H1 (cell line): ENCODE measurements at regions not wholly inside any gene's neighbourhood (a gene's known extent, or its start where the extent isn't known, plus 50 kb on each side); places are given as distances from the start of the nearest gene placed in this dataset.

Experiments
- CTCF ChIA-PET: fragments of 300-600 bp; sonication (Branson Sonifier 250); formaldehyde crosslinking; loops from one replicate; lab custom pipeline; 2021; ENCODE audit not compliant: partially characterized antibody; lab: Charles Lee
- POLR2A ChIA-PET: fragments of 300-600 bp; sonication (Branson Sonifier 250); formaldehyde crosslinking; loops from one replicate; lab custom pipeline; 2021; ENCODE audit warnings: inconsistent platforms; ENCODE audit not compliant: partially characterized antibody; lab: Charles Lee
- DNase-seq, 2 experiments: peaks; one replicate each; pipeline versions ENCODE4 v3.0.0 to v3.0.0-alpha.2; 2010 to 2022; ENCODE audit warnings: low spot score in 2 of 2, low read depth in 1 of 2, mixed read lengths in 1 of 2
- FAIRE-seq: peaks from 2 replicates; lab custom pipeline; 2011; peaks lifted over from hg19 to GRCh38; lab: Jason Lieb, UNC
- H2AFZ ChIP-seq: 2 replicates; pipeline ENCODE4 v1.8.1; 2012; ENCODE audit warnings: low read length, inconsistent platforms
- H2AK5ac ChIP-seq: 2 replicates; pipeline ENCODE4 v1.6.1; 2013; ENCODE audit warnings: low read depth, low read length
- H2BK120ac ChIP-seq: replicated peaks from 2 replicates; pipeline ENCODE3; 2013; ENCODE audit warnings: low read depth, low read length, inconsistent platforms
- H2BK12ac ChIP-seq: 2 replicates; pipeline ENCODE4 v1.6.1; 2013; ENCODE audit warnings: low read depth, low read length
- H2BK15ac ChIP-seq: 2 replicates; pipeline ENCODE4 v1.6.1; 2013; ENCODE audit warnings: low read length
- H2BK20ac ChIP-seq: 2 replicates; pipeline ENCODE4 v1.6.1; 2013; ENCODE audit warnings: low read length
- H2BK5ac ChIP-seq: 2 replicates; pipeline ENCODE4 v1.6.1; 2013; ENCODE audit warnings: low read depth, low read length
- H3K14ac ChIP-seq: 2 replicates; pipeline ENCODE4 v1.6.1; 2013; ENCODE audit warnings: inconsistent platforms; ENCODE audit not compliant: insufficient read length
- H3K18ac ChIP-seq: 2 replicates; pipeline ENCODE4 v1.6.1; 2013; ENCODE audit warnings: low read length; ENCODE audit errors: extremely low read depth
- H3K23ac ChIP-seq: 2 replicates; pipeline ENCODE4 v1.6.1; 2013; ENCODE audit warnings: inconsistent platforms; ENCODE audit not compliant: insufficient read length
- H3K23me2 ChIP-seq: 2 replicates; pipeline ENCODE4 v1.6.1; 2013; ENCODE audit warnings: low read depth, low read length
- H3K27ac ChIP-seq: 2 replicates; pipeline ENCODE4 v1.6.1; 2011; ENCODE audit warnings: low read depth, low read length, inconsistent platforms
- H3K27me3 ChIP-seq, 4 experiments: replicated peaks in 1 of 4; 1 replicate in 1 of 4; 2 replicates in 3 of 4; pipeline versions ENCODE4 v1.6.1 to v1.8.1; 2011 to 2013; ENCODE audit warnings: low read length in 3 of 4, mild to moderate bottlenecking in 3 of 4, inconsistent platforms in 2 of 4, mixed read lengths in 2 of 4, moderate library complexity in 1 of 4; ENCODE audit not compliant: control insufficient read depth in 3 of 4, insufficient read depth in 3 of 4; ENCODE audit errors: extremely low read depth in 1 of 4
- H3K36me3 ChIP-seq, 4 experiments: 2 replicates each; pipeline versions ENCODE4 v1.6.1 to v1.8.1; 2011 to 2013; ENCODE audit warnings: mild to moderate bottlenecking in 4 of 4, low read length in 3 of 4, moderate library complexity in 2 of 4, control low read depth in 1 of 4, inconsistent platforms in 1 of 4; ENCODE audit not compliant: insufficient read depth in 4 of 4, control insufficient read depth in 2 of 4
- H3K4ac ChIP-seq: replicated peaks from 2 replicates; pipeline ENCODE3; 2013; ENCODE audit warnings: low read length, low read depth, mixed read lengths, inconsistent platforms; ENCODE audit not compliant: insufficient read length
- H3K4me1 ChIP-seq, 4 experiments: replicated peaks in 1 of 4; 1 replicate in 1 of 4; 2 replicates in 3 of 4; pipeline versions ENCODE4 v1.6.1 to v1.8.1; 2011 to 2013; ENCODE audit warnings: low read length in 3 of 4, inconsistent platforms in 2 of 4, mixed read lengths in 1 of 4; ENCODE audit not compliant: insufficient read depth in 4 of 4, control insufficient read depth in 3 of 4
- H3K4me2 ChIP-seq, 2 experiments: 2 replicates each; pipeline versions ENCODE4 v1.6.1 to v1.8.1; 2011 to 2013; ENCODE audit warnings: low read depth in 2 of 2, low read length in 2 of 2, control low read depth in 1 of 2, inconsistent platforms in 1 of 2, mild to moderate bottlenecking in 1 of 2; ENCODE audit not compliant: insufficient read depth in 1 of 2
- H3K4me3 ChIP-seq, 4 experiments: fragments of 200-600, 300-600 bp in 1 of 4; sonication (generic), shearing (Covaris generic), sonication (Bioruptor Twin) in 1 of 4; 2 replicates each; pipeline versions ENCODE4 v1.5.1 to v1.8.1; 2011 to 2016; ENCODE audit warnings: low read length in 4 of 4, low read depth in 3 of 4, control low read depth in 2 of 4, inconsistent platforms in 2 of 4, mild to moderate bottlenecking in 2 of 4, mixed read lengths in 1 of 4, moderate library complexity in 1 of 4; ENCODE audit not compliant: insufficient read depth in 2 of 4; ENCODE audit errors: extremely low read depth in 1 of 4
- H3K56ac ChIP-seq: replicated peaks from 2 replicates; pipeline ENCODE3; 2013; ENCODE audit warnings: low read depth, mild to moderate bottlenecking, mixed read lengths, low read length, inconsistent platforms; ENCODE audit not compliant: insufficient read length
- H3K79me1 ChIP-seq: 2 replicates; pipeline ENCODE4 v1.6.1; 2013; ENCODE audit warnings: low read depth, low read length, control low read depth
- H3K79me2 ChIP-seq, 2 experiments: 2 replicates each; pipeline versions ENCODE4 v1.6.1 to v1.8.1; 2012 to 2013; ENCODE audit warnings: low read length in 2 of 2, mild to moderate bottlenecking in 2 of 2, inconsistent platforms in 1 of 2; ENCODE audit not compliant: insufficient read depth in 2 of 2, control insufficient read depth in 1 of 2
- H3K9ac ChIP-seq, 4 experiments: replicated peaks in 1 of 4; 1 replicate in 1 of 4; 2 replicates in 3 of 4; pipeline versions ENCODE4 v1.6.1 to v1.8.1; 2011 to 2013; ENCODE audit warnings: low read depth in 3 of 4, low read length in 3 of 4, control low read depth in 2 of 4, mild to moderate bottlenecking in 2 of 4, moderate library complexity in 2 of 4, inconsistent platforms in 1 of 4; ENCODE audit errors: extremely low read depth in 1 of 4
- H3K9me3 ChIP-seq, 2 experiments: 2 replicates each; pipeline versions ENCODE4 v1.6.1 to v1.8.1; 2012 to 2013; ENCODE audit warnings: mild to moderate bottlenecking in 2 of 2, moderate library complexity in 2 of 2, control low read depth in 1 of 2, inconsistent platforms in 1 of 2, low read depth in 1 of 2, low read length in 1 of 2, mixed read lengths in 1 of 2; ENCODE audit not compliant: insufficient read depth in 2 of 2
- H4K20me1 ChIP-seq, 2 experiments: replicated peaks in 1 of 2; 2 replicates each; pipeline versions ENCODE3 to v1.8.1; 2011 to 2013; ENCODE audit warnings: inconsistent platforms in 2 of 2, low read length in 2 of 2, mild to moderate bottlenecking in 1 of 2; ENCODE audit not compliant: insufficient read depth in 2 of 2, control insufficient read depth in 1 of 2
- H4K5ac ChIP-seq: 2 replicates; pipeline ENCODE4 v1.6.1; 2013; ENCODE audit warnings: low read length, low read depth, mixed read lengths, inconsistent platforms; ENCODE audit not compliant: insufficient read length
- H4K8ac ChIP-seq: 2 replicates; pipeline ENCODE4 v1.8.0; 2013; ENCODE audit warnings: mild to moderate bottlenecking, moderate library complexity, low read length, inconsistent platforms; ENCODE audit not compliant: insufficient read depth; ENCODE audit errors: extremely low read depth
- H4K91ac ChIP-seq: replicated peaks from 2 replicates; pipeline ENCODE3; 2013; ENCODE audit warnings: low read length, mixed read lengths, inconsistent platforms; ENCODE audit not compliant: insufficient read length
- GTF2F1 ChIP-seq: IDR thresholded peaks from 2 replicates; pipeline ENCODE4 v1.6.1; 2012; ENCODE audit warnings: low read depth, low read length, improper control_type of control experiment, borderline replicate concordance
- POLR2A ChIP-seq, 2 experiments: IDR thresholded peaks; 1 replicate in 1 of 2; 2 replicates in 1 of 2; pipeline ENCODE4 v1.6.1; 2011; ENCODE audit warnings: low read depth in 2 of 2, low read length in 2 of 2, mild to moderate bottlenecking in 2 of 2; ENCODE audit errors: control extremely low read depth in 1 of 2
- POLR2AphosphoS5 ChIP-seq: IDR thresholded peaks from 2 replicates; pipeline ENCODE4 v1.6.1; 2011; ENCODE audit warnings: low read depth, low read length
- TAF1 ChIP-seq: IDR thresholded peaks from 2 replicates; pipeline ENCODE4 v1.6.1; 2011; ENCODE audit warnings: mild to moderate bottlenecking, low read depth, low read length
- TBP ChIP-seq: IDR thresholded peaks from 2 replicates; pipeline ENCODE4 v1.6.1; 2011; ENCODE audit warnings: low read depth, low read length, improper control_type of control experiment
- WGBS, 2 experiments: shearing (Covaris generic) in 1 of 2; methylation state at CpG; one replicate each; pipeline versions ENCODE4 v1.1.6 to v1.1.7; 2013 to 2015; ENCODE audit warnings: low lambda C conversion rate in 2 of 2, mixed read lengths in 2 of 2, inconsistent platforms in 1 of 2, low coverage in 1 of 2, missing lambda C conversion rate in 1 of 2; ENCODE audit not compliant: insufficient replicate concordance in 2 of 2, insufficient coverage in 1 of 2, insufficient read length in 1 of 2; ENCODE audit errors: extremely low coverage in 1 of 2, missing lambda C conversion rate in 1 of 2; 5-methylcytosine and 5-hydroxymethylcytosine counted together
- TF ChIP-seq, protein P1 (sequence below), 3 experiments: IDR thresholded peaks; 1 replicate in 2 of 3; 2 replicates in 1 of 3; pipeline versions ENCODE4 v1.5.1 to v1.6.1; 2011; ENCODE audit warnings: low read length in 3 of 3, mild to moderate bottlenecking in 3 of 3, inconsistent platforms in 2 of 3, low read depth in 1 of 3, moderate library complexity in 1 of 3; ENCODE audit not compliant: insufficient read depth in 1 of 3; ENCODE audit errors: control extremely low read depth in 1 of 3

DNA sequence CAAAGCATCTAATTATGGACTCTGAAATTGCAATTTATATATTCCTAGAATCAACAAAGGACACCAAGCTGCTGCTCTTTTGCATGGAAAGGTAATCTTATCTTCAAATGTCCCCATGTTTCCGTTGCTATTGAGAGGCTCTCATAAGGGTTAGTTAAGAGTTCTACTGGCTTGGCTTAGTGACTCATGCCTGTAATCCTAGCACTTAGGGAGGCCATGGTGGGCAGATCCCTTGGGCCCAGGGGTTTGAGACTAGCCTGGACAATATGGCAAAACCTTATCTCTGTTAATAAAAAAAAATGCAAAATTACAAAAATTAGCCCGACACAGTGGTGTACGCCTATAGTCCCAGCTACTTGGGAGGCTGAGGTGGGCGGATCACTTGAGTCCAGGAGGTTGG lies 93.4 kb upstream of the RAPGEF2 start:
- CTCF ChIA-PET: no interaction called here
- Histone ChIP-seq H3K4ac (no peak overlapping the region), H4K91ac (no peak overlapping the region), H2BK5ac (no peak overlapping the region), H3K23ac (no peak overlapping the region), H3K56ac (no peak overlapping the region), H3K9ac (no peak overlapping the region), H4K20me1 (no peaks in the 10 kb centered on the region), H3K27me3 (no peaks in the 10 kb centered on the region), H3K14ac (no peak overlapping the region), H3K9me3 (no peaks in the 10 kb centered on the region), H3K79me1 (no peaks in the 10 kb centered on the region), H3K4me2 (no peak overlapping the region), H2BK12ac (no peak overlapping the region), H3K79me2 (no peaks in the 10 kb centered on the region), H2BK15ac (no peak overlapping the region), H3K36me3 (no peaks in the 10 kb centered on the region), H2BK120ac (no peak overlapping the region), H4K5ac (no peak overlapping the region), H2BK20ac (no peak overlapping the region), H3K4me1 (peaks cover 1 to 6% (median 4%) of the 10 kb centered on the region in 4 experiments; a peak in 4 of 7 replicates), H3K27ac (no peak overlapping the region), H3K23me2 (no peaks in the 10 kb centered on the region), H3K18ac (no peak overlapping the region), H4K8ac (no peak overlapping the region), H2AFZ (no peak overlapping the region), H2AK5ac (no peak overlapping the region), H3K4me3 (no peak overlapping the region)
- FAIRE-seq (no peak), DNase-seq (no peak)
- POLR2A ChIA-PET: no interaction called here
- WGBS, 2 experiments: 94% methylated on average over 4 of the region's 4 CpGs; no CpG with 5 or more reads in 1 of the 2 experiments
- TF ChIP-seq POLR2AphosphoS5 (no peak), TBP (no peak), POLR2A (IDR thresholded peaks at IDR 0.05; ENCODE audit: control extremely low read depth in 1 of 2, low read depth in 2 of 2, low read length in 2 of 2) (no peak), GTF2F1 (no peak), TAF1 (no peak)
- TF ChIP-seq, protein P1, sequence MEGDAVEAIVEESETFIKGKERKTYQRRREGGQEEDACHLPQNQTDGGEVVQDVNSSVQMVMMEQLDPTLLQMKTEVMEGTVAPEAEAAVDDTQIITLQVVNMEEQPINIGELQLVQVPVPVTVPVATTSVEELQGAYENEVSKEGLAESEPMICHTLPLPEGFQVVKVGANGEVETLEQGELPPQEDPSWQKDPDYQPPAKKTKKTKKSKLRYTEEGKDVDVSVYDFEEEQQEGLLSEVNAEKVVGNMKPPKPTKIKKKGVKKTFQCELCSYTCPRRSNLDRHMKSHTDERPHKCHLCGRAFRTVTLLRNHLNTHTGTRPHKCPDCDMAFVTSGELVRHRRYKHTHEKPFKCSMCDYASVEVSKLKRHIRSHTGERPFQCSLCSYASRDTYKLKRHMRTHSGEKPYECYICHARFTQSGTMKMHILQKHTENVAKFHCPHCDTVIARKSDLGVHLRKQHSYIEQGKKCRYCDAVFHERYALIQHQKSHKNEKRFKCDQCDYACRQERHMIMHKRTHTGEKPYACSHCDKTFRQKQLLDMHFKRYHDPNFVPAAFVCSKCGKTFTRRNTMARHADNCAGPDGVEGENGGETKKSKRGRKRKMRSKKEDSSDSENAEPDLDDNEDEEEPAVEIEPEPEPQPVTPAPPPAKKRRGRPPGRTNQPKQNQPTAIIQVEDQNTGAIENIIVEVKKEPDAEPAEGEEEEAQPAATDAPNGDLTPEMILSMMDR (IDR thresholded peaks at IDR 0.05; ENCODE audit: control extremely low read depth in 1 of 3, insufficient read depth in 1 of 3, low read depth in 1 of 3, low read length in 3 of 3): no peak
- TF ChIP-seq, all 59 proteins: peak for 0
